GM23338 (cell line): ENCODE measurements at regions not wholly inside any gene's neighbourhood (a gene's known extent, or its start where the extent isn't known, plus 50 kb on each side); places are given as distances from the start of the nearest gene placed in this dataset.
"Not testable (repeated sequence)": the region's sequence is repeated elsewhere in the genome, so short reads cannot be mapped to it uniquely, and the experiment has no call there.

Source experiments
- ATAC-seq: fragments of 200-7000 bp; cut with Tn5 transposase; 3 replicates; pipeline ENCODE4 v1.9.1; 2020
- DNase-seq: peaks from one replicate; pipeline ENCODE4 v3.0.0-alpha.2; 2015; ENCODE audit warnings: low spot score
- H2AFZ ChIP-seq: fragments of 200-600 bp; sonication (generic); 2 replicates; pipeline ENCODE4 v1.8.0; 2016; ENCODE audit warnings: antibody characterized with exemption, mild to moderate bottlenecking, moderate library complexity
- H3F3A ChIP-seq: fragments of 200-600 bp; sonication (generic); replicated peaks from 2 replicates; pipeline ENCODE4 v1.8.0; 2017; ENCODE audit warnings: antibody characterized with exemption, mixed run types, low read depth
- H3K27ac ChIP-seq: fragments of 200-600 bp; sonication (generic); 2 replicates; pipeline ENCODE4 v1.6.1; 2016; ENCODE audit warnings: low read depth
- H3K27me3 ChIP-seq: fragments of 200-600 bp; sonication (generic); 2 replicates; pipeline ENCODE4 v1.8.0; 2016; ENCODE audit warnings: mild to moderate bottlenecking, mixed run types, moderate library complexity; ENCODE audit not compliant: insufficient read depth
- H3K36me3 ChIP-seq: fragments of 200-600 bp; sonication (generic); 2 replicates; pipeline ENCODE4 v1.8.0; 2016; ENCODE audit warnings: mild to moderate bottlenecking; ENCODE audit not compliant: insufficient read depth
- H3K4me1 ChIP-seq: fragments of 200-600 bp; sonication (generic); 2 replicates; pipeline ENCODE4 v1.8.0; 2016; ENCODE audit warnings: mild to moderate bottlenecking, moderate library complexity; ENCODE audit not compliant: insufficient read depth
- H3K4me2 ChIP-seq: fragments of 200-600 bp; sonication (generic); 2 replicates; pipeline ENCODE4 v1.7.1; 2017; ENCODE audit warnings: mixed run types
- H3K4me3 ChIP-seq: fragments of 200-600 bp; sonication (generic); 2 replicates; pipeline ENCODE4 v1.6.1; 2016; ENCODE audit warnings: mixed run types
- H3K79me2 ChIP-seq: fragments of 200-600 bp; sonication (generic); replicated peaks from 2 replicates; pipeline ENCODE4 v1.8.0; 2017; ENCODE audit warnings: mild to moderate bottlenecking; ENCODE audit not compliant: insufficient read depth
- H3K9me2 ChIP-seq: fragments of 200-600 bp; sonication (generic); 2 replicates; pipeline ENCODE4 v1.8.0; 2017; ENCODE audit not compliant: insufficient read depth
- H4K20me1 ChIP-seq: fragments of 200-600 bp; sonication (generic); replicated peaks from 2 replicates; pipeline ENCODE4 v1.8.0; 2017; ENCODE audit warnings: mild to moderate bottlenecking; ENCODE audit not compliant: insufficient read depth
- H3K27ac Mint-ChIP-seq: 2 replicates; pipeline ENCODE4 v1.8.0; 2020; ENCODE audit warnings: inconsistent platforms, mild to moderate bottlenecking, moderate library complexity, mixed read lengths
- H3K27me3 Mint-ChIP-seq: 3 replicates; pipeline ENCODE4 v1.8.0; 2022; ENCODE audit warnings: low read depth, mild to moderate bottlenecking, moderate library complexity, mixed read lengths, inconsistent platforms; ENCODE audit not compliant: insufficient read depth, poor library complexity
- H3K36me3 Mint-ChIP-seq: 3 replicates; pipeline ENCODE4 v1.8.0; 2021; ENCODE audit warnings: low read depth, mild to moderate bottlenecking, inconsistent platforms, moderate library complexity, mixed read lengths
- H3K4me1 Mint-ChIP-seq: 3 replicates; pipeline ENCODE4 v1.8.0; 2020; ENCODE audit warnings: mild to moderate bottlenecking, inconsistent platforms, mixed read lengths
- H3K4me3 Mint-ChIP-seq: 3 replicates; pipeline ENCODE4 v1.8.0; 2021; ENCODE audit warnings: moderate library complexity, mild to moderate bottlenecking, inconsistent platforms, mixed read lengths
- H3K9me3 Mint-ChIP-seq: 3 replicates; pipeline ENCODE4 v1.8.0; 2020; ENCODE audit warnings: moderate library complexity, mild to moderate bottlenecking, inconsistent platforms, mixed read lengths
- CTCF ChIP-seq, 2 experiments: fragments of 200-600 bp in 1 of 2; sonication (generic) in 1 of 2; conservative IDR thresholded peaks; 2 replicates each; pipeline versions ENCODE4 v1.5.1 to v1.6.1; 2016 to 2017; ENCODE audit warnings: antibody characterized with exemption in 2 of 2, low read depth in 2 of 2, mild to moderate bottlenecking in 2 of 2, moderate library complexity in 1 of 2

- H4K20me1 ChIP-seq, H3K4me3 Mint-ChIP-seq, H3K4me1 ChIP-seq, H3K4me1 Mint-ChIP-seq, H3K9me2 ChIP-seq, H2AFZ ChIP-seq, H3K36me3 ChIP-seq, H3K4me3 ChIP-seq, H3K27ac Mint-ChIP-seq, H3K27me3 Mint-ChIP-seq, ATAC-seq, H3K27me3 ChIP-seq, DNase-seq, H3K27ac ChIP-seq, H3K9me3 Mint-ChIP-seq, H3F3A ChIP-seq, H3K4me2 ChIP-seq, H3K36me3 Mint-ChIP-seq, H3K79me2 ChIP-seq: not testable (repeated sequence)
These were observed 177.7 kb downstream of the OR4F29 start for GRCh38 chr1:273772-274171.

- H3K27ac Mint-ChIP-seq, H3K4me2 ChIP-seq, H3K4me1 ChIP-seq, H3K27me3 Mint-ChIP-seq, H3K4me3 Mint-ChIP-seq, H3K79me2 ChIP-seq, H3K27me3 ChIP-seq, H3K9me3 Mint-ChIP-seq, H3K27ac ChIP-seq, H4K20me1 ChIP-seq, H3K36me3 Mint-ChIP-seq, H3K4me1 Mint-ChIP-seq, H3F3A ChIP-seq, H3K4me3 ChIP-seq, H3K36me3 ChIP-seq, H3K9me2 ChIP-seq, ATAC-seq: not testable (repeated sequence)
- DNase-seq: peak; percentile 64
- 0 out of 2 replicates have a peak overlapping the region, but pooled peaks have one; percentile 72 for H2AFZ ChIP-seq
- TF ChIP-seq CTCF (conservative IDR thresholded peaks at IDR 0.05; ENCODE audit: low read depth in 2 of 2): peak; percentile 66 to 76
These were observed 183.7 kb downstream of the OR4F29 start for GRCh38 chr1:267815-268214.
